GM18868 (cell line): ENCODE measurements at regions not wholly inside any gene's neighbourhood (a gene's known extent, or its start where the extent isn't known, plus 50 kb on each side); places are given as distances from the start of the nearest gene placed in this dataset.
"Not testable (repeated sequence)": the region's sequence is repeated elsewhere in the genome, so short reads cannot be mapped to it uniquely, and the experiment has no call there.

Source experiments
- ATAC-seq: cut with Tn5 transposase; IDR thresholded peaks from one replicate; pipeline ENCODE4 v1.9.1; 2021; ENCODE audit warnings: mild to moderate bottlenecking, moderate library complexity; ENCODE audit not compliant: unreplicated experiment

- ATAC-seq, result no peak
These were observed 499.5 kb upstream of the SPRY2 start for GRCh38 chr13:80840316-80840976.

GRCh38 chr13:80835902-80836301 is 495.0 kb upstream of the SPRY2 start:
- ATAC-seq, result no peak

GRCh38 chr13:80830431-80830830 is 489.5 kb upstream of the SPRY2 start:
- no peak for ATAC-seq

- no peak for ATAC-seq
These were observed 487.8 kb upstream of the SPRY2 start for GRCh38 chr13:80828759-80829158.

GRCh38 chr13:80825276-80825675 is 484.4 kb upstream of the SPRY2 start:
- no peak for ATAC-seq

GRCh38 chr13:80824229-80824628 is 483.3 kb upstream of the SPRY2 start:
- no peak for ATAC-seq

GRCh38 chr13:80823472-80823871 is 482.5 kb upstream of the SPRY2 start:
- no peak for ATAC-seq

GRCh38 chr13:80821466-80821865 is 480.5 kb upstream of the SPRY2 start:
- no peak for ATAC-seq

- ATAC-seq, result no peak
These were observed 477.1 kb upstream of the SPRY2 start for GRCh38 chr13:80817979-80818378.

GRCh38 chr13:80814541-80814940 is 473.6 kb upstream of the SPRY2 start:
- ATAC-seq, result no peak

- ATAC-seq, result not testable (repeated sequence)
These were observed 469.4 kb upstream of the SPRY2 start for GRCh38 chr13:80810294-80810693.

- ATAC-seq, result no peak
These were observed 462.0 kb upstream of the SPRY2 start for GRCh38 chr13:80802946-80803345.

GRCh38 chr13:80798576-80799133 is 457.7 kb upstream of the SPRY2 start:
- ATAC-seq, result no peak

GRCh38 chr13:80787604-80788003 is 446.7 kb upstream of the SPRY2 start:
- no peak for ATAC-seq

- ATAC-seq, result no peak
These were observed 443.1 kb upstream of the SPRY2 start for GRCh38 chr13:80783926-80784565.

GRCh38 chr13:80782441-80782840 is 441.5 kb upstream of the SPRY2 start:
- ATAC-seq, result no peak

- ATAC-seq, result no peak
These were observed 437.4 kb upstream of the SPRY2 start for GRCh38 chr13:80778297-80778696.

- ATAC-seq, result no peak
These were observed 416.8 kb upstream of the SPRY2 start for GRCh38 chr13:80757694-80758093.

- no peak for ATAC-seq
These were observed 415.0 kb upstream of the SPRY2 start for GRCh38 chr13:80755910-80756309.

GRCh38 chr13:80754441-80754840 is 413.5 kb upstream of the SPRY2 start:
- ATAC-seq, result no peak

GRCh38 chr13:80753866-80754265 is 412.9 kb upstream of the SPRY2 start:
- ATAC-seq, result no peak

- ATAC-seq, result no peak
These were observed 410.9 kb upstream of the SPRY2 start for GRCh38 chr13:80751854-80752253.
